Heart right ventricle (tissue), 16 donors: ENCODE measurements at regions not wholly inside any gene's neighbourhood (a gene's known extent, or its start where the extent isn't known, plus 50 kb on each side); places are given as distances from the start of the nearest gene placed in this dataset.

Experiments
- ATAC-seq, 8 donors: fragments of 200-7000 bp; cut with Tn5 transposase; one replicate each; pipeline ENCODE4 v1.9.1; 2020; ENCODE audit warnings: mild to moderate bottlenecking in 8 of 8, moderate library complexity in 8 of 8, moderate number of reproducible peaks in 1 of 8
- DNase-seq, 2 donors: peaks; one replicate each; pipeline ENCODE4 v3.0.0-alpha.2; 2020
- H3K27ac ChIP-seq, 10 donors: fragments of 200-600 bp; sonication (generic) in 2 of 10; one replicate each; pipeline versions ENCODE4 v1.5.0 to v1.8.0; 2020 to 2022; ENCODE audit warnings: mild to moderate bottlenecking in 3 of 10
- H3K27me3 ChIP-seq, 7 donors: fragments of 200-600 bp; one replicate each; pipeline ENCODE4 v1.8.0; 2021 to 2022; ENCODE audit warnings: mild to moderate bottlenecking in 2 of 7
- H3K36me3 ChIP-seq, 9 donors: fragments of 200-600 bp; sonication (generic) in 1 of 9; one replicate each; pipeline versions ENCODE4 v1.5.0 to v1.8.0; 2020 to 2022; ENCODE audit warnings: mild to moderate bottlenecking in 2 of 9
- H3K4me1 ChIP-seq, 9 donors: fragments of 200-600 bp; sonication (generic) in 1 of 9; one replicate each; pipeline versions ENCODE4 v1.5.0 to v1.8.0; 2020 to 2022; ENCODE audit warnings: mild to moderate bottlenecking in 4 of 9
- H3K4me3 ChIP-seq, 10 donors: fragments of 200-600 bp; sonication (generic) in 2 of 10; one replicate each; pipeline versions ENCODE4 v1.5.0 to v1.8.0; 2020 to 2022; ENCODE audit warnings: mild to moderate bottlenecking in 7 of 10, moderate library complexity in 2 of 10
- H3K9me3 ChIP-seq, 11 donors: fragments of 200-600 bp in 10 of 11; sonication (generic) in 2 of 11; one replicate each; pipeline versions ENCODE4 v1.5.0 to v1.8.0; 2013 to 2022; ENCODE audit warnings: mild to moderate bottlenecking in 2 of 11, control low read depth in 1 of 11, moderate library complexity in 1 of 11
- WGBS, 2 donors: extraction: QIAGEN DNeasy Blood & Tissue Kit; methylation state at CpG; one replicate each; pipeline ENCODE4 v1.1.7; 2013; ENCODE audit warnings: inconsistent platforms in 1 of 2; 5-methylcytosine and 5-hydroxymethylcytosine counted together
- intact Hi-C, 10 donors: fragments of 100-400 bp; cut with DNase I; formaldehyde crosslinking; loops; one replicate each; pipeline versions ENCODE4 v1.11.1 to v1.14.2; 2022
- TF ChIP-seq, protein P1 (sequence below), 9 donors: fragments of 200-600 bp; sonication (generic) in 2 of 9; IDR thresholded peaks; one replicate each; pipeline versions ENCODE4 v1.5.0 to v1.8.0; 2021 to 2022; ENCODE audit warnings: antibody characterized with exemption in 9 of 9, mild to moderate bottlenecking in 5 of 9, moderate library complexity in 1 of 9
- donor health status: Arrhythmogenic right ventricular cardiomyopathy.
- donor health status: ischemic (EF 13 %, LVEDD 7.1; RV severe dilation, severe dysfunction).
- donor health status: healthy with polysubstance abuse.
- donor health status: DM: no; HTN: yes; CAD: no.
- donor health status: DM: no; HTN: no; CAD: no.
- donor health status: ischemic (EF 25% LVEDD 6.9; RV normal size, moderate dysfunction).
- donor health status: ischemic (EF 25% LVEDD 5.7; RV mildly dilated, moderate dysfunction).
- donor health status: healthy.
- donor health status: DM: yes; HTN: yes; CAD: no.
- donor health status: Ischemic cardiomyopathy.
- donor health status: ischemic (EF 35%, LVEDD 5.7; RV mildly dilated, moderate dysfunction).
- donor health status: nonischemic (EF 11% LVEDD 7.7; RV severe dilation, severe dysfunction).
- donor health status: DM: yes; HTN: yes; CAD: no.
- donor health status: PGD.
- donor health status: ischemic (EF 29% LVEDD 5.4; RV normal size, mild dysfunction).
- donor health status: nonischemic (EF 23%, LVEDD 6.1; RV moderate dilation, normal function).

DNA sequence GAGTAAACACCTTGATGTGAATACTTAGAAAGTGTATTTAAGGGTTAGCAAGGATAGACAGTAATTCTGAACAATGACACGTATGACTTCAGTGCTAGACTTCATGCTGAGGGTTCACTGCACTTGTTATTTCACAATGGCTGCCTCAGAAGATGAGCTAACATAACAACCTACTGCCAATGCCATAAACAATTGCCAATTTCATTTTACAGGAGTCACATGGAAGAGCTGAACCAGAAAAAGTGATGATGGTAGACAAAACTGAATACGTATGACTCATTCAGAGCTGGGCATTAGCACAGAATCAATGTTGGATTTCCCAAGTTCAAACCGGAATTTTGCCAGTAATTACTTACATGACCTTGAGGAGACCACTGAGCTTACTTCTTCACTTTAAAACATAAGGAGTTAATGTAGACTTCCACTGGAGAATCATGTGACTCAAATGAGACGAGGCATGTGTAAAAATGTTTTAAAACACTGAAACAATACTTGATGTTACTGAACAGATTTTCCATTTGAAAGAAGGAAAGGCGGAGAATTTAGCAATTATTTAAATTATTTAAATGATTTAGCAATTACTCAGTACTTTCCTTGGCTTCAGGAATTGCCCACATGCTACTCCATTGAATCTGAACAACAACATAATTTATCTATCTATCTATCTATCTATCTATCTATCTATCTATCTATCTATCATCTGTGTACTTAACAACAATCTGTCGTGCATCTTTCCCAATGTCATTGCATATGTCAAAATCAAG is 868.5 kb upstream of the SLIT2 start:
- DNase-seq: no peak
- Histone ChIP-seq H3K36me3 (no peaks in the 10 kb centered on the region), H3K9me3 (peaks cover 0 to 4% (median 0%) of the 10 kb centered on the region in 11 donors), H3K27me3 (no peaks in the 10 kb centered on the region), H3K4me3 (no peak overlapping the region), H3K4me1 (no peaks in the 10 kb centered on the region), H3K27ac (no peak overlapping the region)
- TF ChIP-seq, protein P1, sequence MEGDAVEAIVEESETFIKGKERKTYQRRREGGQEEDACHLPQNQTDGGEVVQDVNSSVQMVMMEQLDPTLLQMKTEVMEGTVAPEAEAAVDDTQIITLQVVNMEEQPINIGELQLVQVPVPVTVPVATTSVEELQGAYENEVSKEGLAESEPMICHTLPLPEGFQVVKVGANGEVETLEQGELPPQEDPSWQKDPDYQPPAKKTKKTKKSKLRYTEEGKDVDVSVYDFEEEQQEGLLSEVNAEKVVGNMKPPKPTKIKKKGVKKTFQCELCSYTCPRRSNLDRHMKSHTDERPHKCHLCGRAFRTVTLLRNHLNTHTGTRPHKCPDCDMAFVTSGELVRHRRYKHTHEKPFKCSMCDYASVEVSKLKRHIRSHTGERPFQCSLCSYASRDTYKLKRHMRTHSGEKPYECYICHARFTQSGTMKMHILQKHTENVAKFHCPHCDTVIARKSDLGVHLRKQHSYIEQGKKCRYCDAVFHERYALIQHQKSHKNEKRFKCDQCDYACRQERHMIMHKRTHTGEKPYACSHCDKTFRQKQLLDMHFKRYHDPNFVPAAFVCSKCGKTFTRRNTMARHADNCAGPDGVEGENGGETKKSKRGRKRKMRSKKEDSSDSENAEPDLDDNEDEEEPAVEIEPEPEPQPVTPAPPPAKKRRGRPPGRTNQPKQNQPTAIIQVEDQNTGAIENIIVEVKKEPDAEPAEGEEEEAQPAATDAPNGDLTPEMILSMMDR (IDR thresholded peaks at IDR 0.05): no peak
- intact Hi-C loops: no loop called here
- no peak for ATAC-seq
- 77 to 82% methylated on average over 6 of the region's 6 CpGs for WGBS, 2 donors

DNA sequence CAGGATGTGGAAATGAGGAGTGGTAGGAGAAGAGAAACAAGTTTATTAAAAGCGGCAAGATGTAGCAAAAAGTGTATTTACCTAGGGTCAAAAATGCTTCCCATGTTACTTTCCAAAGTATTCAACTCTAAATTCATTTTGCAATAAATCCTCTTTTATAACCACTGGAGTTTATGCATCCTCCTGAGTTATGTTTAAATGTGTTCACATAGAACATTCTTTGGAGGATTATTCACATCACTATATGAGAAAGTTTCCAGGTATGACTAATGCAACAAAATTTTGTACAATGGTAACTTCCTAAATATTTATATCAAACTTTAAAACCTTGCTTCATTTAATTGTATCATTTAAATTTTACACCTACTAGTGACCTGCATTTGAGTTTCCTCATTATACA is 870.6 kb upstream of the SLIT2 start:
- Histone ChIP-seq H3K4me3 (no peak overlapping the region), H3K27ac (no peak overlapping the region), H3K36me3 (no peaks in the 10 kb centered on the region), H3K4me1 (peaks cover 0 to 1% (median 0%) of the 10 kb centered on the region in 9 donors), H3K9me3 (peaks cover 0 to 4% (median 0%) of the 10 kb centered on the region in 11 donors), H3K27me3 (no peaks in the 10 kb centered on the region)
- TF ChIP-seq, protein P1 (IDR thresholded peaks at IDR 0.05): no peak
- DNase-seq (no peak), ATAC-seq (no peak)
- 91 to 96% methylated on average over 1 of the region's 1 CpG for WGBS, 2 donors
- intact Hi-C loops: no loop called here

DNA sequence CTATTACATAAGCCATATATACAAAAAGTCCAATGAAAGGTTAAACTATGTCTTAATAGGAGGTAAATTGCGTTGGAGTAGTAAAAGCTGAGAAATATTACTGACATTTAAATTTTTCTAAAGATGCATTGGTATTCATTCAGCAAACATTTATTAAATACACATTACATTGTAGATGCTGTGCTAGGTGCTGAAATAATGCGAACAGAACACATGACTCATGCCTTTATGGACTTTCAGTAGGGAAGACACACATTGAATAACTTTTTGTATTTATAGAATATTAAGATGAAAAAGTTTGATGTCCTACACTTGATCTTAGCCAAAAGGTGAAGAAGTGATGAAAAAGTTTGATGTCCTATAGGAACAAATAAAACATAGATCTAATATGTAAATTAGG is 871.1 kb upstream of the SLIT2 start:
- TF ChIP-seq, protein P1 (IDR thresholded peaks at IDR 0.05): no peak
- Histone ChIP-seq H3K36me3 (no peaks in the 10 kb centered on the region), H3K9me3 (peaks cover 0 to 4% (median 0%) of the 10 kb centered on the region in 11 donors), H3K27me3 (no peaks in the 10 kb centered on the region), H3K4me1 (peaks cover 0 to 5% (median 0%) of the 10 kb centered on the region in 9 donors), H3K27ac (no peak overlapping the region), H3K4me3 (no peak overlapping the region)
- WGBS, 2 donors: 86 to 88% methylated on average over 2 of the region's 2 CpGs
- ATAC-seq: no peak
- no peak for DNase-seq
- intact Hi-C loops: no loop called here

DNA sequence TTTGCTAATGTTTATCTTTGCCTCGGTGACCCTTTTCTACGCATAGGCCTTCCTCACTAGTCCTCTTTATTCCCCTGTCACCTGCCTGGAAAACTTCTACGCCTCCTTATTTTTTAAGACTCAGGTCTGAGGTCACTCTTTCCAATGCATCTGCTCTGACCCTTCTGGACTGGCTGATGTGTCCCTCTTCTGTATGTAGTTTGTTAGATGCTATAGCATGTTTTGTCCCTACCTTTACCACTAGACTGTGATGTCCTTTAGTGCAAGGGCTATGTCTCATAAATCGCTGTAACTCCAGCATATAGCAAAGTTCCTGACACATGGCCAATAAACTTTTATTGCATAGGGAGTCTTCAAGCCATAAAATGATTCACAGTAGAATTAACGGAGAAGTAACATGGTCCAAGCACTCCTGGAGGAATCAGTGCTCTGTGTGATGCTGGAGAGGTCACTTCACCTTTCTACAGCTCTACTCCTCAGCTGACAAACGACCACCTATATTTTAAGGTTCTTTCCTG is 872.5 kb upstream of the SLIT2 start:
- H3K36me3 ChIP-seq: no peaks in the 10 kb centered on the region
- ATAC-seq: no peak
- H3K27me3 ChIP-seq: no peaks in the 10 kb centered on the region
- H3K9me3 ChIP-seq: peaks cover 0 to 4% (median 0%) of the 10 kb centered on the region in 11 donors
- DNase-seq: no peak
- no peak overlapping the region for H3K27ac ChIP-seq
- intact Hi-C loops: no loop called here
- WGBS, 2 donors: 73 to 76% methylated on average over 6 of the region's 6 CpGs
- H3K4me1 ChIP-seq: peaks cover 0 to 5% (median 0%) of the 10 kb centered on the region in 9 donors
- TF ChIP-seq, protein P1 (IDR thresholded peaks at IDR 0.05): no peak
- no peak overlapping the region for H3K4me3 ChIP-seq
